Left hindlimb (tissue), 1 donor: ENCODE measurements at regions not wholly inside any gene's neighbourhood (a gene's known extent, or its start where the extent isn't known, plus 50 kb on each side); places are given as distances from the start of the nearest gene placed in this dataset.
"Not testable (repeated sequence)": the region's sequence is repeated elsewhere in the genome, so short reads cannot be mapped to it uniquely, and the experiment has no call there.

Experiments
- DNase-seq: peaks from one replicate; pipeline ENCODE4 v3.0.0-alpha.2; 2018

DNA sequence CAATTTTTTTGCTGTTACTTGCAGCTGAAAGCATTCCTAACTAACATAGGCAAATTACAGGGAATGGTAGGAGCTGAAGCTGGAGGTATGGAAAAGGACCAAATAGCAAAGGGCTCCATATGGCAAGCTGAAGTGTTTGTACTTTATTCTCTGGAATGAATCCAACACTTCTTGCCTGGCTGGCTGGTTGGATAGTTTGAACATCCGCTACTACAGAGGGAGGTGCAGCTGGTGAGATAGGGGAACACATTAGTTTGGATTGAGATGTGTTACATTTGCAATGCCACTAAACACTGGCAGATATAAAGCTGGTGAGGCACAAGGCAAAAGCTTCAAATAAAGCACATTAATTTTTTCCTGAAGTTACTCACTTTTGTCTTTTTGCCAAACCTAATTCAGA, 291.5 kb downstream of the SP3 start:
- no peak for DNase-seq

DNA sequence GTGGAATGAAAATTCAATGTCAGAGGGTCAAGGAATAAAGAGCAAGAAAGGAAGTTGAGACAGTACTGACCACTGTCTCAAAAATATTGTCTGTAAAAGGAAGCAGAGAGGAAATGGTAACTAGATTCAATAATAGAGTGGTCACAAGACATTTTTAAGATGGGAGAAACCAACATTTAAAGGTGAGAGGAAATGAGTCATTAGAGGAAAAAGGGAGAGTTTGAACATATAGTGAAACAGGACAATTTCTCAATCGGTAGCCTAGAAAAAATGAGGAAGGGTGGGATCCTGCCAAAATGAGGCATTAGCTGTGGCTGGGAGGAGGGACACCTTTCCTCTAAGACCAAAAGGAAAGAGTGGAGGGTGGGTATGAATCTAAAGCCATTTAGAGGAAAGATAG, 288.5 kb downstream of the SP3 start:
- no peak for DNase-seq

DNA sequence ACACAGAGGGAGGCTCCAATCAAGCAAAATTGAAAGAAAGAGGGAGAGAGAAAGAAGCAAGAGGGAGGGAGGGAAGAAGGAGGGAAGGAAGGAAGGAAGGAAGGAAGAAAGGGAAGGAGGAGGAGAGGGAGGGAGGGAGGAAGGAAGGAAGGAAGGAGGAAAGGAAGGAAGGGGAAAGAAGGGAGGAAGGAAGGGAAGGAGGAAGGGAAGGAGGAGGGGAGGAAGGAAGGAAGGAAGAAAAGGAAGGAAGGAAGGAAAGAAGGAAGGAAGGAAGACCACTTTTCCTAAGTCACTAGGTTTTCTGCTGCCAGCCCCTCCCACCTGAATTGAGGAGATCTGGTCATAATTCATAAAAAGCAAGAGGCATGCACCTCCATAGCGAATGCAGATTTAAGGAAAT, 287.0 kb downstream of the SP3 start:
- no peak for DNase-seq

DNA sequence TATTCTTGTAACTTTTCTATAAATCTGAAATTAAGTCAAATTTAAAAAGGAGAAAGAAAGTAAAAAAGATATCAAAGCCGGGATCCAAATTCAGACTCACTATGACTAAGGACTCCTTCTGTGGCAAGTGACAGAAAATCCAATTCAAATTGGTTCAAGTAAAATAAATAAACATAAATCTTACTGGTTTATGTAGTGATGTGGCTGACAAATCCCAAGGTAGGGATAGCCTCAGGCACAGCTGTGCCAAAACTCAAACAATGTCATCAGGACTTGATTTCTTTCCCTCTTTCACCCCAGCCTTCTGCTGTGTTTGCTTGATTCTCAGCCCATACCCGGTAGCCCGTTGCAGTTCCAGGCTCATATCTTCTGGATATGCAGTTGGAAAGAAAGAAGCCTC, 284.6 kb downstream of the SP3 start:
- no peak for DNase-seq

DNA sequence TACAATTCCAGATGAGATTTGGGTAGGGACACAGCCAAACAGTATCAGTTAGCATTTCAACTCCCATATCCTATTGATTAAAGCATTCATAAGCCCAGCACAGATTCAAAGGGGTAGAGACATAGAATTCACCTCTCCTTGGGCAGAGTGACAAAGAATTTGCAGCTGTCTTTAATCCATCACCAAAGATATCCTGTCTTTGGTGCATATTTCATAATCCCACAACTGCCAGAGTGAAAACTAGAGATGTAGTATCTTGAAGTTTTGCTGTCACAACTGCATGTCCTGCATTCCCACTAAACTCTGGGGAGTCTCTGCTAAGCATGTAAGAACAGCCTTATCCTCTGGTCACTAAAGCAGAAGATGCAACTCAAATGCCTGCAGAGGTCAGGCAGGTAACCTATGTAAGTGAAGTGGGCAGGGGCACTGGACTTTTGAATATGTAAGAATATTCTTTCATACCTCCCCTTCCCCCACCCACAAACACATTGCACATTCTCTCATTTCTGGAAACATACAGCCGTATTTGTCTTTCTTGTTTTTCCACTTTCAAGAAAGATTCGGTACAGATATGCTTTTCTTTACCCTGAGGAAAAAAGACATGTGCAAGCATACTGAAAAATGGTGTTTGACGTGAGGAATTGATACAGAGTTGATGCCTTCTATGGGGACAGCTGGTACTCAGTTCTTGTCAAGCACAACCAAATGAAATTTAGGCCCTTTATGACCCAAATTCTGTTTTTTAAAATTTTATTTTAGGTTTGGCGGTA, 283.1 kb downstream of the SP3 start:
- DNase-seq, result no peak

DNA sequence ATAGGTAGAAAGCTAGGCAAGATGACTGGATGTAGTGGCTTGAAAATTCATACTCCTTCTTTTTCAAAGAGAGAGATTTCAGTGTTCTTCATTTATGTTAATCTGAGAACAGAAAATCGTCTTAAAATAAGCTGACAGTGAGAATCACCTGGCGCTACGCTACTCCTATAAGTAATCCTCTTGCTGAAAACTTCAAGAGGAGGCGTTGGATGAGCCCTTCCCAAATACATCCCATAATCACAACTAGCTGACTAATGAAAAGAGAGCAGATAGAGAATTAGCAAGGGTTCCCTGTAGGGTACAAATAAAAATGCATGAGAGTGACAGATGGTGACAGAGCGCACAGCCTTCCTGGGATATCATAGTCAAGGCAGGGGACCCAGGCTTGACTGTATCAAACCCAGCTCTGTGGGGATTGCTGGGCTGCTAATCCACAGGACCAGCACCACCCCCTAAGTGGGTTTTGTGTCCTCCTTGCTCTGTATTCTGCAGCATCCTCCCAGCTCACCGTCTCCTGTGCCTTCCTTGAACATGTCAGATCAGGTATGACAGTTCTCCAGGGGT, 280.2 kb downstream of the SP3 start:
- DNase-seq, result no peak

DNA sequence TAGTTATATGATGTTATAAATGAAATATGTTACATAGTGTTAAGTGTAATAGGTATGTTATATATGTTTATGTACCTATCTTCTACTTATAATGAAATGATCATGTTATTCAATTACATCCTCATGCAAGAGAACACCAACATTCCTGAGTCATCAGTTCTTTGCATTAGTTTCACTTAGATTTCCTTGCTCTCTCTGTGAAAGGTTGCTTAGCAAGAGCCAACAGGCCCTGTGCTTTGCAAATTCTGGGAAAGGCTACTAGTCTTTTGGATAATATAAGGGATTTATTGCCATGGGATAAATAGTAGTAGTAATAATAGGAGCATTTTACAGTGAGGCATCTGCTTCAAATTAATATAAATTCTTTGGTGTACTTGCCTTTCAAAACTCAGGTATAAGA, 274.8 kb downstream of the SP3 start:
- no peak for DNase-seq

DNA sequence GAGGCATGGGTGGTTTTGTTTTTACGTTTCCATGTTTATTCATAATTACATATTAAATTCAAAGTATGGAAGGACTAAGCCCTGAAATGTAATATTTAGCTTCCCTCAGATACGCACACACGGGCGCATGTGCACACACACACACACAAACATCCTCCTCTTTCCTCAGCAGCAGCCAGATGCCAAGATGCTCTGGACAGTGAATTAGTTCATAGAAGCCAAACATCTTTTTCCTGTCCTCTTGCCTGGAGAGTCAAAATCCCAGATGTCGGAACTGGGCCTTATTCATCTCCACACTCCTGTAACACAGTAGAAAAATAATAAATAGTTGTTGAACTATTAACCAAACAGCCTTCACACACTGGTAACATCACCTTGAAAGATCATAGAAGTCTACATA, 273.1 kb downstream of the SP3 start:
- DNase-seq, result peak; percentile 48

DNA sequence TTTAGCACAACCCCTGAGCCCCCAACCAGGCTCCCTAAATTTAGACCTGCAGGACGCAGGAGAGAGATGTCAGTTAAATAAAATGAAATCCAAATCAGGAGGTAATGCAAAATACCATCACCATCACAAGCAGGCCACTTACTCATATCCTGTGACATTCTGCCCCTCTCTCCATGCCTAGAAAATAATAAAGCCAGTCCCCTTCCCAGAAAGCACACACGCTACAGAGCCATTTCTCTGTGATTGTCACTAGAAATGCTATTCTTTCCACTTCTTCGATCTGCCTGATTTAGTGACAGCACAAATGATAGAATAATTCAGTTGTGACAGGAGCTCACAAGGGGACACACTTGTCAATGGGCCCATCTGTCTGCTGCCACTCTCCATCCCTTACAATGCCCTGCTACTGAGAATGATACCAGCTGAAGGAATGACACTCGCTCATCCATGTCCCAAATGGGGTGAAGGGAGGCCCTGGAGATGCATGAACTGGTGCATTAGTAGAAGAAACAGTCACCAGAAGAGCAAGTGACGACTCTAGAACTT, 272.1 kb downstream of the SP3 start:
- DNase-seq, result no peak

DNA sequence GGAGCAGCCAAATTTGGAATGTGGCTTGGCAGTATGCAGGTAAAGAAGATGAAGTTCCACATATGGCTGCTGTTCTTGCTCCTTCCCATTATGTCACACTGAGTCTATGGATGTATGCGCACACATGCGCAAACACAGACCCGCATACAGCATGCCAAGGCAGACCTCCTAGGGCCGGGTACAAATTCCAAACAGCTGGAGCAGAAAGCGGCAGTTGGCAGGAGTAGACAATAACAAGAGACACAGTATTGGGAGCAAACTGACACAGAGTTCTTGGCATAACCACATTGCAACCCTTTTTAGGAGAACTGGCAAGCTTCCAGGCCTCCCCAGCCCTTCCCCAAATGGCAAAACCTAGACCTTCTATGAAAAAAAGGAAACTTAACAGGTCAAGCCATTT, 268.9 kb downstream of the SP3 start:
- DNase-seq, result peak; percentile 62

DNA sequence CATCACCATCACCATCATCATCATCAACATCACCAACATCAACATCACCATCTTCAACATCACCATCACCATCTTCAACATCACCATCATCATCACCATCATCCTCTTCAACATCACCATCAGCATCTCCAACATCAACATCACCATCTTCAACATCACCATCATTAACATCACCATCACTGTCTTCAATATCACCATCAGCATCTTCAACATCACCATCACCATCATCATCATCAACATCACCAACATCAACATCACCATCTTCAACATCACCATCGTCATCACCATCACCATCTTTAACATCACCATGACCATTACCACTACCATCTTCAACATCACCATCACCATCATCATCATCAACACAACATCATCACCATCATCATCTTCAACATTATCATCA, 267.2 kb downstream of the SP3 start:
- DNase-seq, result no peak

DNA sequence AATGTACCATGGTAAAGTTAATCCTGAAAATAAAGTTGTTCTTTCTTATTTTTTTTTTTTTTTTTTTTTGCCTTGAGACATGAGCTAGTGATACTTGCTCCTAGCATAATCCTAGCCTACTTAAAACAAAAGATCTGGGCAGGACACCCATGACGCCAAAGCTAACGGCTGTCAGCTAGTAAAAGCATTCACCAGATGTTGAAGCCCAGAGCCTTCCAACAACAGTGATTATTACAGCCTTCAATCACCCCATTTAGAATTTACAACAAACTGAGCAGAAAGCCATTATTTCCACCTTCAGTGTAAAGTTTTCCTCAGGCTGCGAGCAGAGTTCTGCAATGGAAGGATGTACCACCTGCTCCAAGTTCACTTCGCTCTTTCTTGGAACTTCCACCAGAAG, 259.5 kb downstream of the SP3 start:
- DNase-seq, result no peak

DNA sequence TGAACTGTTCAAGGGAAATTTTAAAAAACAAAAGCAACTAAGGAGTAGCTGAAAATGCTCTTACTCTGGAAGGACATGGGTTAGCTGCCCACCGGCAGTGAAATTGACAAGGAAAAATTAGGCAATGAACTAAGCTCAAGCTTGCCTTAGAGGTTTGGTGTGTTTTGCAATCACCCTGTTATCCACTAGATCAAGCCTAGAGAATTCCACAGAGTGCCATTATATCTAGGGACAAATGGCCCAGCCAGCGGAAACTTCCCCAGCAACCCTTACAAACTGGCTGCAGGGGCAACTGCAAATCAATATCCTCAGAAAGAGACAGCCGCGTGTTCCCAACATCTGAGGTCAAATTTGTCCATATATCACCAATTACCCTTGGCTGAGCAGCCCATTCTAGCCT, 258.2 kb downstream of the SP3 start:
- no peak for DNase-seq

DNA sequence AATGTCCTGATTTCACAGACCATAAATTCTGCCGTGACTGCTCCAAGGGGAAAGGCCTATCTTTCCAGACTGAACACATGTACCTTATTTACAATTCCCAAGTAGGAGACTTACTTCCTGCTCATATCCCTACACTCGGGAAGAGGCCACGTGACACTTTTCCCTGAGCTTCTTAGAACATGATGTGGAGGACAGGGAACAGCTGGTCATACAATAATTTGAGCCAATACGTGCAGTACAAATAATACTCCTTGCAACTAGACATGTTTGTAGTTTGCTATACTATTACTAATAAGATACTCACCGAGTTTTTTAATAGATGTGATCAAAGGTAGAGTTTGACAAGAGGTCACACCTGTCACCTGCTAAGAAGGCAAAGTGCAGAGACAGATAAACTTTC, 256.4 kb downstream of the SP3 start:
- DNase-seq, result no peak

DNA sequence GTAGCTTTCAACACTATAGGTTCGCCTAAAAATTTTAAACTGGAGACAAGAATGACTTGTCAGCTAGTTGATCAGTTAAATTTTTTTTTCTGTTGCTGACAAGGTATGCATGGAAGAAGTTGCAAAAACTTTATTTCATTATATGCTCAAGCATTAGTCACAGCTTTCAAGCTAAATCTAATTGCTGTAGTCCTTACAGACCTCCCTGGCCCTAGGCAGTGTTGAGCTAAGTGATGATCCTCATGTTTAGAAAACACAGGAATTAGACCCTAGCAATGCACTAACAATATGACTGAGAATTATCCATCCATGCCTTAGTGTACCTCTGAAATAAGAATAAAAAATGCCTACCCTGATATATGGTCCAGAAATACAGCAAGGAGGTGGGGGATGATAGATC, 253.4 kb downstream of the SP3 start:
- no peak for DNase-seq

DNA sequence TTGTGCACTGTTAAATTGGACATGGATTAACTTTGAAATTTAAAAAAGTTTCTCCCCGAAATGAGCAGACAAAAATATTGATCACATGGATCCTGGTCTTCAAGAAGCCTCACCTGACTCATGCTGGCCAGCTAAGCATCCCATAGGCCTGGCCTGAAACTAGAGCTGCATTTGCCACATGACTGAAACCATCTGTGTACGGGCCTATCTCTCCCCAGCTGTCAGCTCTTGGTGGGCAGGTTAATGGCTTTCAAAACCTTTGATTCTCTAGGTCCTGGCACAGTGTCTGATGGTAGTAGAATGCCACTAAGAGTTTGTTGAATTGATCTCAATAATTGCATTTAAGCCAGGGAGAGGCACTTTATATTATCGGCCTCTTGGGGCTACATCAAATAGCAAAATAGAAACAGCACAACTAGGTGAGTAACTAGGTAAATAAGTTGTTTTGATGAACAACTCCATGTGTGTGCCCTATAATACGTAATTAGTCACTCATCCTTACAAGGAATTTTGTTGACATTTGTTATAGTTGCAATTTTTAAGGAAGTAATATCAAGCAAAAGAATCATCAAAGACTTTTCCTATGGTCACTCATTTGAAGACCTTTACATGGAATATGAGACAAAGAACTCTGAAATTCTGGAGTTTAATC, 251.1 kb downstream of the SP3 start:
- DNase-seq, result no peak

DNA sequence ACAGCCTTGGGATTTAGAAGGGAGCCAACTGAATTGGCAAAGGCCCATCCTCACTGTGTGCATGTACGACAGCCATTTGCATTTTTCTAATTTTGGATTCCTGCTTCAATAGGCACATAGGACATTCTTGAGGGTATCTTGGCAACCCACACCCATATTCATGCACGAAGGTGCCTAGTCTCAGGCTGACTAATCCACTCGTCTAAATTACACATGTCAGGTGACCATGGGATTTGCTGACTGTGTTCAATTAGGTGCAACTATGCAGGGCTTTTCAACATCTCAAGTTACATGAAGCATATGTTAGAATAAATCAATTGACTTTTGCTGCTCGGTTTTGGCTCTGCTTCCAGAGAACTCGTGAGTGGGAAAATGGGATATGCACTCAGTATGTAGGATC, 249.7 kb downstream of the SP3 start:
- no peak for DNase-seq

DNA sequence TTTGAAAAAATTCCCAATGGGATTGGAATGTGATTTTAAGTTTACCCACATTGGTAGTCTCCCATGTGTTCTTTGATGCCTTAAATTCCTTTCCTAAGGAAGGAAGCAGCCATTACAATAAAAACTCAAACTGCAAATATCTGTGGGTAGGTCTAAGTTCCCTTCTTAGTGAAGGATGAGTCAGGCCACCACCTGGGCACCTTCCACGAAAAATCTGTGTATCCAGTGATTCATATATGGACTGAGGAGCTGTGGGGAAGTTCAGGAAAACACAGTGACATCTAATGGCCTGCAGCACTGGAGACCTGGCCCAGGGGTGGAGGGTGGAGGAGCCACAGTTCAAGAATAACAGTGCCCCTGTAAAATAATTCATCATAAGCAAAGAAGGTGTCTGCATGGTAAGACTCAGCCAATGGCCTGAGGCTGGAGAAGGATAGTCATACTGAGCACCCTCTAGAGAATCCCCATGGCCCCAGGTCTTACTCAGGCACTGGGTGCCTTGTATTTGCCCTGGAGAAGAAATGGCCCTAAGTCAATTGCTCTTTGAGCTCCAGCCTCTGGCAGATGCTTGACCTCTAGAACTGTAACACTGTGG, 248.6 kb downstream of the SP3 start:
- no peak for DNase-seq

DNA sequence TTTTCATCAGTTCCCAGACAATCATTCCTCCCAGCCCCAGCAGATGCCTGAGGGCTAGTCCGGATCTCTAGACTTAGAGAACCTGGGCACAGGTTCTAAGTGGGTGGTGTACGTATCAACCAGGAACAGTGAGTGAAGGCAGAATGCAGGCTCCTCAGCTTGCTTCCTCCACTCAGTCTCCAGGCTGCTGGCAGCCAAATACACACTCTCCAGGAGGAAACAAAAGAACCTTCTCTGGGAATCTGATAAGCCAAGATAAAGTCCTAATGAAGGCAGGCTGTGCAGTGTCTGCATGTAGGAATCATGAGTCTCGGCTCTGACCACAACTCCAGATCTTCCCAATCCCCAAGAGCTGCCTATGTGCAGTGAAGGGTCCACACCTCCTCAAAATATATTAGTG, 245.7 kb downstream of the SP3 start:
- no peak for DNase-seq

DNA sequence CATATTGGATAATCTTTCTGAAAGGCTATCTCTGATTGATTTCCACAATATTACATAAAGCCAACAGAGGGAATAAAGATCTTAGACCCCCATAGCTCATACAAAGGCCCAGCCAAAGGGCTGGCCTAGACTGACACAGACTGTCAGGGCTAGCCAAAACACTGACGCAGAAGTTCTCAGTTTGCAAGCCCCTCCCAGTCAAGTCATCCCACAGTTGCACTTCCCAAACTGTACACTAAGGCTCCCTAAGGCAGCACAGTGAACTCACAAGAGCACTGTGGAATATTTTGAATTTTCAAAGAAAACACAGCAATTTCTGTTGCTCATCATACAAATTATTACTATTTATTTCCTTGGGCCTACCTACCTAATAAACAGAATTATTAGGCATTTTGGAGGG, 244.9 kb downstream of the SP3 start:
- no peak for DNase-seq

DNA sequence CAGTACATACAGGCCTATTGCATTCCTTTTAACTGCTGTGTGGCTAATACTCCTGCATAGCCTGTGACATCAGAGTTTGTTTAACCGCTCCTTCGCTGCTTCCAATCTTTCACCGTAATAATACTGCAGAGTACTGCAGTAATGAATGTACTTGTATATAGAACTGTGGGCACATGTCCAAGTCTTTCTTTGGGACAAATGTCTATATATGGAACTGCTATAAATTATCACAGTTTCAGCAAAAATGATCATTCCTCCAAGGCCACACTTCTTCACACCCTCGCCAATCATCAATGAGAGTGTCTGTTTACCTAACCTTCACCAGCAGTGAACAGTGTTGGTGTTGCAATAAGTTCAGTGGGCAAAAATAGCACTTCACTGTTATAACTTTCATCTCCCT, 230.4 kb downstream of the SP3 start:
- DNase-seq, result no peak

DNA sequence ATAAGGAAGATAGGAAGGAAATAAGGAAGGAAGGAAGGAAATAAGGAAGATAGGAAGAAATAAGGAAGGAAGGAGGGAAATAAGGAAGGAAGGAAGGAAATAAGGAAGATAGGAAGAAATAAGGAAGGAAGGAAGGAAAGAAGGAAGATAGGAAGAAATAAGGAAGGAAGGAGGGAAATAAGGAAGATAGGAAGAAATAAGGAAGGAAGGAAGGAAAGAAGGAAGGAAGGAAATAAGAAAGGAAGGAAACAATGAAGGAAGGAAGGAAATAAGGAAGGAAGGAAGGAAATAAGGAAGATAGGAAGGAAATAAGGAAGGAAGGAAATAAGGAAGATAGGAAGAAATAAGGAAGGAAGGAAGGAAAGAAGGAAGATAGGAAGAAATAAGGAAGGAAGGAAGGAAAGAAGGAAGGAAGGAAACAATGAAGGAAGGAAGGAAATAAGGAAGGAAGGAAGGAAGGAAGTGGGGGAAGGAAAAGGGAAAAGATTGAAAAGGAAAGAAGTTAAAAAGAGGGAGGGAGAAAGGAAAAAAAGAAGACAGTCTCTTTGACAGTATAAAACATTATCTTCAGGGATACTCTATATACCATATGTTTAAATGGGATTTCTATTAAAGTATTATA, 227.1 kb downstream of the SP3 start:
- DNase-seq, result not testable (repeated sequence)

DNA sequence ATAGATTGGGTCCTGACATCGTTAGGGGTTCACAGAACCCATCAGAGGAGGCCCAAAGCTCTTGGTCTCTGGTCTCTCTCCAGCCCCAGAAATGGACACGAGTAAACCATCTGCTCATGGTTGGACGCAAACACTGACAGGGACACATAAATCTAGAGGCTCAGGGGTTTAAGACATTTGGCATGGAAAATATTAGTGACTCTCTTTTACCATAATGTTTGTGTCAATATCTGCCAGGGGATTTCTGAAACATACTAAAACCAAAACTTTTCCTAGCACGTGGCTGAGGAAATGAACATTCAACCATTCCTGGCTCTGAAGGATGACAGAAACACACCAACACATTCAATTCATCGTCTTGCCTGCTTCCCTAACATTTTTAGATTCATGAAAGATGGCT, 226.2 kb downstream of the SP3 start:
- DNase-seq, result no peak
